Stimulated activated naive CD4-positive, alpha-beta T cell treated with Interleukin-2 at 50 U/mL for 16 hours (primary cell): ENCODE measurements at regions not wholly inside any gene's neighbourhood (a gene's known extent, or its start where the extent isn't known, plus 50 kb on each side); places are given as distances from the start of the nearest gene placed in this dataset.

Experiments used
- DNase-seq: peaks from one replicate; lab custom pipeline; 2025; lab: John Stamatoyannopoulos, UW

DNA sequence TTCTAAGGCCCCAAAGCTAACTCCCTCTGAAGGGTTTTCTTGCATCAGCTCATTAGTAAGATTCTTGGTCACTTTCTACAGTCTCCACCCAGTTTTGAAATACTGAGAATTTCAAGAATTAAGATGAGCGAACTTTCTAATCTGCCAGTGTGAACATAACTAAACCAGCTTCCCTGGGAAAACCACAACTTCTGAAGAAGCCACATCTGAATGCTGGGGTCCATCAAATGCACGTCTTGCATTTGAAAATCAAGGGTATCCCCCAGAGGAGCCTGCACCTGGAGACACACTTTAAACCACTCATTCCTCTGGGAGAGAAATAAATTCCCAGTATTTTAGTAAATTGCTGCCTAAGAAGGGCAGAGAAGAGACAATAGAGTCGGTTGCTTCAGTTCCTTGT is 292.1 kb upstream of the CDH4 start:
- no peak for DNase-seq

DNA sequence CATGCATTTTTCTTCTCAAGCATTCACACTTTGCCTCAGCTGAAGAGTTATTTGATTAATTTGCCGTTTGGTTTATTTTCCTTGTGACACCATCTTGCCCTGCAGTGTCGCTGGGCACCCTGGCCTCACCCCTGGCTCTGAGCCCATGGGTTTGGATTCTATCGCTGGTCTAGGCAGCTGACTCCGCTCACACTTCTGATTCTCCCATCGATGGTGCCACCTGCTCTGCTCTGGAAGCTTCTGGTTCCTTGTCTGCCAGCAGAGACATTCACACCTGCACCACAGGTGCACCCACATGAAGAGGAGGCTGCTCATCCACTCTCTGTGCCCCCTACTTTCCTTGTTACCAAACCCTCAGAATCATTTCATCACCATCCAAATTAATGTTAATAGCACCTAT is 291.6 kb upstream of the CDH4 start:
- DNase-seq, result no peak

DNA sequence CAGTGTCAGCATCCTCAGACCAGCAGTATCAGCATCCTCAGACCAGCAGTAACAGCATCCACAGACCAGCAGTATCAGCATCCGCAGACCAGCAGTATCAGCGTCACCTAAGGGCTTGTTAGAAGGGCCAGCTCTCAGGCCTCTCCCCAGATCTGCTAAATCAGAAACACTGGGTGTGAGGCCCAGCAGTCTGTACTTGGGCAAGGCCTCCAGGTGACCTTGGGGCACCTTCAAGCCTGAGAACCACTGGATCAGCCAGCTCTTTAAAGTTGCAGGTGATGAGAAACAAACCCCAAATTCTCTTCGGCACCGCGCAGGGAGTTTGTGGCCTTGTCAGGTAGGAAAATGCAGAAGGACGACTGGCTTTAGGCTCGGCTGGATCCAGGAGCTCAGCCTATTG is 290.5 kb upstream of the CDH4 start:
- DNase-seq, result no peak

DNA sequence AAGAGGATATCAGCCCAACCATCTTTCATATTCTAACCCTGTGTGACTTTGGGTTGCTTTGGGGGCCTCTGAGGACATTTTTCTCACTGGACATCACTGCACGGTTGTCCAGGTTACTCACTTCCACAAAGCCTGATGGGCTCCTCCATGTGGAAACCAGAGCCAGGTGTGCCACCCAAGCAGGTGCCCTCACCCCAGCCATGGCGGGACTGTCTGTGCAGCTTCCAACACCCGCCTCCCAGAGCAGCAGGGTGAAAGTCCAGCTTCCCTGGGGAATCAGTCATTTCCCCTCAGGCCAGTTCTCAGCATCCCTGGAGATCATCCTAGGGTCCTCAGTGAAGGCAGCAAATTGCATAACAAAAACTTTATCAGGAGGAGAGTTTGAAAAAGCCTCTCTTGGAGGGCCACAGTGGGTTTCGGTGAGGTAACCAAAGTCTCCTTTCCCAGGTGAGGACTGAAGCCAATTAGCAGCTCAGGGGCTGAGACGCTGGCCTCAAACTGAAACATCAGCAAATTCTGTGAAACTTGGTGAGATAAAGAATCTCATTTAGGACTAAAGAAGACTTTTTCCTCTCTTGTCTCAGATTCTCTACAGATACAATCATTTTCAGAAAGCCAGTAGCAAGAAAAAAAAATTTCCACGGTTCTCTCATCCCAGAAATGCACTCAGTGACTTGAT is 289.6 kb upstream of the CDH4 start:
- no peak for DNase-seq

DNA sequence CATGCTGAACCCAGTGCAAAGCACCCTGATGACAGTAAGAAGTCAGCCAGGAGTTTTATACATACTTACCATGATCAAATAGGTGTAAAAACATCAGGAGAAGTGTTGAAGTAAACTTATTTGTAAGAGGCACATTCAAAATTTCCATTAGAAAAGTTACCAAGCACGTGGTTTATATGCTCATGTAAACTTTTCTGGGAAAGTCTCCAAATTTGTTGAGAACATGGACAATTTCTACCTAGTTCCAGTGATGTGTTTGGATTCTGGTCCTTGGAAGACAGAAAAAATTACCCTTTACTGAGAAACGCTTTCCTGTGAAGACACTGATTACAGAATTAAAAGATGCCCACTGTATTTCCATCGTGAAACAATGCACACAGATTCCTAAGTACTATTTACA is 288.9 kb upstream of the CDH4 start:
- no peak for DNase-seq

DNA sequence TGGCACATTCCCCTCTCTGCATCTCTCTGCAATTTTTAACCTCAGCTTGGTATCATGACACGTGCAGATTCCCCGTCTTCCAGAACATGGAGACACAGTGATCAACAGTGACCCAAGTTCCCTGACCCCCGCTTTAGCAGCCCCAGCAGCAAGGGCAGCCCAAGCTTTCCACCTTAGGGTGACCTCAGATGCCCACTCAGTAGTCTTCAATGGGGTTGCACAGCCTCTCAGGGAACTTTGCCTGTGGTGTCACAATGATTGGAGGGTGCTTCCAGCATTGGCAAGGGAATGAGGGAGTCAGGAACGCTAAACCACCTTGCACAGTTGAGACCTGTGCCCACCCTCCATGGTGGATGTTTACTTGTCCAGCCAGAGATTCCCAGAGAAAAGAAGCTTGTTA is 287.1 kb upstream of the CDH4 start:
- no peak for DNase-seq

DNA sequence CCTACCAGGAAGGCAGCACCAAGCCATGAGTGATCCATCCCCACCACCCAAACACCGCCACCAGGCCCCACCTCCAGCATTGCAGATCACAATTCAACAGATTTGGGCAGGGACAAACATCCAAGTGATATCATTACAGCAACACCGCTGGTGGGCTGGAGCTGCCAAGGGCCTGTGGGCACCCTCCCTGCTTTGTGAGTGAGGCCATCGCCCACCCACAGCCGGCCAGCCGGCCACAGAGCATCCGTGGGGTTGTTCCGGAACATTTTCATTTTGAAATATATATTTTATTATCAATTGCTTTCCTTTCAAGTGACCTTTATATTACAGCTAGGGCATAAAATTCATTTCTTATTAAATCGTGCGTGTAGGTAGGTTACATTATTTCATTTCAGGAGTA is 286.0 kb upstream of the CDH4 start:
- no peak for DNase-seq

DNA sequence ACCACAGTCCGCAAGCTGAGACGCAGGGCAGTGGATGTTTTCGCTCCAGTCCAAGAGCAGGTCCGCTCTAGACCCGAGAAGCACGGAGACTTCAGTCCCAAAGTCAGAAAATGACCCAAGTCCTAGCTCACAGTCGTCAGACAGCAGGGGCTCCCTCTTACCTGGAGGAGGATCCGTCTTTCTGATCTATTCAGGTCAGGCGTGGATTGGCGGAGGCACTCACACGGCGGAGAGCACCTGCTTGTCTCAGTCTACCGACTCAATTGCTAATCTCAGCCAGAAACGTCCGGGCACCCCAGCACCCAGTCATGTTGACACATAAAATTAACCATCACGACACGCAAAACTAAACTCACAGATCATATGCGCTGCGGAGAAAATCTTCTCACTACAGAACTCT is 285.3 kb upstream of the CDH4 start:
- no peak for DNase-seq

DNA sequence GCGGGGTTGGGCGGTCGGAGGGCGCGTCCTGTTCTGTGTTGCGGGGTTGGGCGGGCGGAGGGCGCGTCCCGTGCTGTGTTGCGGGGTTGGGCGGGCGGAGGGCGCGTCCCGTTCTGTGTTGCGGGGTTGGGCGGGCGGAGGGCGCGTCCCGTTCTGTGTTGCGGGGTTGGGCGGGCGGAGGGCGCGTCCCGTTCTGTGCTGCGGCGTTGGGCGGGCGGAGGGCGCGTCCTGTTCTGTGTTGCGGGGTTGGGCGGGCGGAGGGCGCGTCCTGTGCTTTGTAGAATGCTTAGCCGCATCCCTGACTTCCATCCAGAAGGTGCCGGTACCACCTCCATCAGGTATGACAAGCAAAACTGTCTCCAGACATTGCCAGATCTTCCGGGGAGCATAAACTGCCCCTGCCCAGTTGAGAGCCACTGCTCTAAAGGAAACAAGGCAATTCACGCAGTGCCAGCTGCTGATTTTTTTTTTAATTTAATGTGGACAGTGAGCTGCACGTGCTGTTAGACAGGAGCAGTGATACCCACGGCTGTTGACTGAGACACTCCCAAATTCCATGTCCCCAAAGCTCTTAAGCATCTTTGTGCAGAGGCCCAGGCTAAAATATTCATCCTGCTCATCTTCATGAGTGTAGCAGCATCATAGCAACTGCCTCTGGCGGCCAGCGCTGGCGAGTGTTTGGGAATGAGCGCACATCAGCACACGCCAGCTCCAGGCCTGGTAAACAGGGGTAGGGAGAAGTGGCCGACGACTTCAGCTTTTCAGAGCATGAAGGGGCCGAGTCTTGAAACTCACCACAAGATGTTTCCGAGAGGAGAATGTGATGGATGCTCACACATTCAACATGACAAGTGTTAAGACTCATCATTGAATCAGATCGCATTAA is 284.4 kb upstream of the CDH4 start:
- DNase-seq, result no peak

DNA sequence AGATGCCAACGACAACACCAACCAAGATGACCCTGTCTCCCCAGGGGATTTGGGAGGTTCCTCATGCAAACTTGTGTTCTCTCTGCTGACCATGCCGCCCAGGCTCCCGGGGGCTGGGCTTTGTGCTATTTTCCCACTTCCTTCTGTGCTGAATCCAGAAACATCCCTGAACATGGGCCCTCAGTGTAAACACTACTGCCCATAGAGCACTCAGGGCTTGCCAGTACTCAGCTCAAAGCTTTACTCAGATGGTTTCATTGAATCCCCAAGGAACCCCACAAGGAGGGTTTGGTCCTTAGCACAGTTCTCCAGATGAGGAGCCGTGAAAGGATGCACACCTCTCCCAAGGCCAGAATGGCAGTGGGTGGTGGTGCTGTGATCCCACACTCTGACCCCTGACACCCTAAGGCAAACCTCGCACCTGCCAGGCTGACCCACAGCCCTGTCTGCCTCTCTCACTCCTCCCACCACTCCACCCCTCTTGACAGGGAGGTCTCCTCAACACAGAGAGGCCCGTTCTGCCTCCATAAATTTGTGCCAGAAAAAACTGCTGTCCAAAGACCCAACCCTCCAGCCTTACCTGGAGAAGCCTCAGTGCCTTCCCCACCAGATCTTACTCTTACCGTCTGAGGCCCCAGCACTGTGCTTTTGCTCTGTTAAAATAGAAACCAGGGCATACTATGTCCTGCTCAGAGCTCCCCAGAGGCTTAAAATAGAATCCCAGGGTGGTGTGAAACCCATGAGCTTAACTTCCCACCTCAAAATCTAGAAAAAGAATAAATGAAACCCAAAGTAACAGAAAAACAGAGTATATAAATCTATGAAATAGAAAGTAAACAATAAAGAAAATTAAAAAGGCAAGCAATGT is 283.0 kb upstream of the CDH4 start:
- no peak for DNase-seq

DNA sequence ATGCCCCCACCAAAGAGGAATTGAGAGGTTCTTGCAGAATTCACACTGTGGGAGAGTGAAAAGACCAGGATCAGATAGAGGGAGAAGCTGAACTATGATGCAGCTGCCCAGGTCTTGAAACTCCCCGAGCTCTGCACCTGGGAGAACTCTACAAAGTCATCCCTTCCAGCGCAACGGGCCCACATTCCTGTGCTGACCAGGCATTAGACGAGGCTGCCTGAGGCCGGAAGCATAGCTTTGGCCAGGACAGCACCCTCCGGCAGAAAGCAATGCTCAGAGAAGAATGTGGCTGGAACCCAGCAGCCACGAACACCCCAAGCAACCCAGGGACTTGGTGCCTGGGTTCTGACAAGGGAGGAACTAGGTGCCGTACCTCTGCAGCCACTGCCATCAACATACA is 281.5 kb upstream of the CDH4 start:
- DNase-seq, result no peak

DNA sequence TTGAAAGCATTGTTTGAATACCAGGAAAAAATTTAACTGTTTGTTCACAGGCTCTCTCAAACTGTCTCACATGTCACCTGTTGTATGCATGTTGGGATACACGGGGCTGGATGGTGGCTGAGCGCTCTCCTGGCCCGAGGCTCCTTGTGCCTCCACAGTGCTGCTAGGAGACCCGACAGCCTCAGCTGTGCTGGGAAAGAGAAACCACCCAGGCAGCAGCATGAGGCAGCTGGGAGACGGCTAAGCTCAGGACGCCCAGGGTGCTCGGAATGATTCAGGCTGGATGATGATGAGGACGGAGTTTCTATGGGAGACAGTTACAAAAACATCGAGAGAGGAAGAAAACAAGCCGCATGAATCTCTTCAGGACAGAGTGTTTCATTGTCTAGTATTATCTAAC is 278.0 kb upstream of the CDH4 start:
- DNase-seq, result no peak

DNA sequence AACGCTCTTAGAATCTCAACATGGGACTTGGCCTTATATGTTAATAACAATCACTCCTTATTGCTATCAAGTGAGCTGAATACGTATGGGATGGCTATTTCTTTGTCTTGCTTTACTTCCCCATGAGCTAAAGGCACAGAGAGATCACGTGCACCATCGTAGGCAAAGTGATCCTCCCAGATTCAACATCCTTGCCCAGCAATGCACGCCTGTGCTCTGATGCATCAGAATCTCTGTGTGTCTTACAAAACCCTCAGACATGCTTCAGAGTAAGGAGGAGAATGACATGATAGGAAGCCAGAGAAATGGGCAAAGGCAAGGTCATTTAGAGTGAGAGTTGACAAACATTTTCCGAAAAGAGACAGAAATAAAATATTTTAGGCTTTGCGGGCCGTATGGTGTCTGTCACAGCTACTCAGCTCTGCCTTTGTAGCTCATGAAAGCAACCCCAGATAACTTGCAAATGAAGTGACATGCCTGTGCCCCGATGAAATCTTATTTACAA is 277.6 kb upstream of the CDH4 start:
- no peak for DNase-seq

DNA sequence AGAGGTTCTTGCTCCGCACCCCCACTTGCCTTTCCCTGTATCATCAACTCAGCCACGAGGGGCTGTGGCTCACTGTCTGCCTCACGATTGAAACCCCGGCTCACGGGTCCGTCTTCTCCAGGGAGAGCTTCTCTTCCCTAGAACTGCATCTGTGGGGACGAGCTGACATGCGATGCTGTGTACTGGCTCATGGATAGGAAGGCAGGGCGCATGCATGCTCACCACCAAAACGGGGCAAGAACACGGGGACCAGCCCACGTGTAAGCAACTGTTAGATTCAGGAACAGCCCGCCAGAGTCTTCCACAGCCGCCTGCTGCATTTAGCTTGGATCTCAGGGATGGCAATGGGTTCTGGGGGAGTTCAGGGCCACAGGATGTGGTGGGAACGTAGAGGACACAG is 275.9 kb upstream of the CDH4 start:
- DNase-seq, result no peak

DNA sequence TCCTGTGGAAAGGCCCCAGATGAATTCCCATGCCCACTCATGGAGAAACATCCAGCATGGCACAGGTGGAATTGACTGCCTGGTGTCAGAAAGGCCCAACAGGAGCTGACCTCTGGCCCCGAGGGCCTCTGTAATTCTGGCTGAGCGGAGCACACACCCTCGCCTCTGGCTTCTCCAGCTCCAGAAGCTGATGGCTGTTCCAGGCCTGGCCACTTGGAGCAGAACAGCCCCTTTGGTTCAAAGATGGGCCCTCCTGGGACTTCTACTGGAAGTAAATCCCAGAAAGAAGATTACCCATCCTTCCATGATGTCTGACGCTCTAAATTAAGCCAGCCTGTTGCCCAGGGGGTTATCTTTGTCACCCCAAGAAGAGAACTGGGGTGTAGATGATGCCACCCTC is 275.1 kb upstream of the CDH4 start:
- DNase-seq, result no peak

DNA sequence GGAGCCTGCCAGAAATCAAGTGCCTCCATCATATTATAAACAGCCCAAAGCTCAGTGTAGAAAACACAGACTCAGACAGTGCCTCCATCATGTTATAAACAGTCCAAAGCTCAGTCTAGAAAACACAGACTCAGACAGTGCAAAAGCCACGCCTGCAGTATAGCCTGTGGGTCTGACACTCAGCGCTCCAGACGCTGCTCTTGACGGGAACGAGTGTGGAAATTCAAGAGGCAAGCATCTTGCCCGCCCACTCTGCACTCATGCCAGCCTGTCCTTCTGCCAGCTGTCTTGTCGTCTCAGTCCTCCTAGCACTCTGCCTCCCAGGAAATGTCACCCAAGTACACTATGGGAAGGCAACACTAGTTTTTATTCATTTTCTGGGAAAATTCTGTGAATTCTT is 274.2 kb upstream of the CDH4 start:
- no peak for DNase-seq

DNA sequence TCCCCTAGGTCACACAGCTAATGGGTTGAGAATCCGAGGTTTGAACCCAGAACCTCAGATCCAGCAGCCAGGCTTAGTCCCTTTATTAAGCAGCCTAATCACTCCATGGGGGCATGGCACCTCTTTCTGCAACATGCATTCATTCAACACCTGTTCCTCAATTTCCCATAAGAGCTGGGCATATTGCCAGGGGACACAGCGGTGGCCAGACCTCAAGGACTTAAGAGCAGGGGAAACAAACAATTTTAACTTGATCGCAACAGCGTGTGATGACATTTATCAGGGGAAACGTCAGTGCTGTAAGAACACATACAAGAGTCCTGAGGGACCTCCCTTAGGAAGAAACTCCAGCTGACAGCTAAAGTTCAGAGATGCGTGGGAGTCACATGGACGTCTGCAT is 267.4 kb upstream of the CDH4 start:
- no peak for DNase-seq

DNA sequence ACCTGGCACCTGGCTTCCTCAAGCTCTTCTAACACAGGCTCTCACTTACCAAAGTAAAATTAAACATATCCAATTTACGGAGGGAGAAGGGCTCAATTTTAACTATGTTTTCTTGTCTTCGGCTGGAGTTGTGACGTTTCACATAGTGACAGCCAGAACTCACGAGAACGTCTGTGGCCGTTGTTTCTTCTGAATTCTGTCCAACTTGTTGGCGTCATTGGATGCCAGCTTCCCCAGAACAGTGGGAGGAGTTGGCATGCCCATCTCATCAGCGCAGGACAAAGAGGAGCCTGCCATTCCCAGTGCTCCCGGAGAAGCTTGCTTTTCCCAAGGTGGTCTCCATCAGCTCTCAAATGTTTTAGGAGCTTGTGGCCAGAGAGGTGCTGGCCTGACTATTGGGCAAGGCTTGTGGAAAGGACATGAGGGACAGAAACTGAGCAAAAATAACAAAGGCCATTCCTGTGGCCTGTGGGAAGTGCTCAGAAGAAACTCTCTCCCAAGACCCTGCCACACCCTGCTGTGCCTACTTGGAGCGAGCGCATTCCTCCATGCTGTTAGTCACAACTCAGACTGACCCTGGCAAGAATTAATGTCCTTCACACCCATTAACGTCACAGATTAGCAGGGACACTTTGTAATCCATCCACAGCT is 265.4 kb upstream of the CDH4 start:
- DNase-seq, result no peak

DNA sequence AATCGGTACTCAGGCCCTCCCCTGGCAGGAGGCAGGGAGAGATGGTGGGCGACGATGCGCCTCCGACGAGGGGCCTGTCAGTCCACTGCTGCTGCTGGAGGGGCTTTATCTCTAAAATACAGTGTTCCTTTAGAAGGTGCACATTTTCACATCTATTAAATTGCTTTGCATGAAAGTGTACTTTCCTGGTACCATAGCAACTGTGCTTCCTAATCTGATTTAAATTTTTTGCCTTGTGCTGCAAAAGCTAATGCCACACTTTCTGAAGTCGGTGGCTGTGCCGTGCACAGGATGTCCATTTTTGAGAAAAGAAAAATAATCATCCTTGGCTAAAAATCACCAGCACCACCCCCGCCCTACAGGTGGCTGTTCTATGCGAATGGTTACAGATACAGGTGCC is 262.0 kb upstream of the CDH4 start:
- DNase-seq, result no peak

DNA sequence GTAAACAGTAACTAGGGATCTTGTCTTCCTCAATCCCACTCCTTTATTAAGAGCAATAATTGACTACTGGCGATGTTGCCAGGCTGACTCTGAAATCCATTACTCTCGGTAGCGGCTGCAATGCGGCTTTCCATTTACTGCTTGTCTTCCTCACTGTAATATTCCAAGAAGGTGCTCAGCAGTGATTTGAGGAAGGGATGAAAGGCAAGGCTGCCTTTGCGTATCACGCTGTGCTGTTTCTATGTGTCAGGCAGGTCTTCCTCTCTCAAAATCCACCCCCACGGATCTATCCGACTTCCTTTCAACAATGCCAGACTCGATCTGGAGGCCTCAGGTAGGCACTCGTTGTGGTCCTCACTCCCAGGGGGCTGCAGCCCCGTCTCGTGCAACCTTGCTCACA is 261.4 kb upstream of the CDH4 start:
- no peak for DNase-seq

DNA sequence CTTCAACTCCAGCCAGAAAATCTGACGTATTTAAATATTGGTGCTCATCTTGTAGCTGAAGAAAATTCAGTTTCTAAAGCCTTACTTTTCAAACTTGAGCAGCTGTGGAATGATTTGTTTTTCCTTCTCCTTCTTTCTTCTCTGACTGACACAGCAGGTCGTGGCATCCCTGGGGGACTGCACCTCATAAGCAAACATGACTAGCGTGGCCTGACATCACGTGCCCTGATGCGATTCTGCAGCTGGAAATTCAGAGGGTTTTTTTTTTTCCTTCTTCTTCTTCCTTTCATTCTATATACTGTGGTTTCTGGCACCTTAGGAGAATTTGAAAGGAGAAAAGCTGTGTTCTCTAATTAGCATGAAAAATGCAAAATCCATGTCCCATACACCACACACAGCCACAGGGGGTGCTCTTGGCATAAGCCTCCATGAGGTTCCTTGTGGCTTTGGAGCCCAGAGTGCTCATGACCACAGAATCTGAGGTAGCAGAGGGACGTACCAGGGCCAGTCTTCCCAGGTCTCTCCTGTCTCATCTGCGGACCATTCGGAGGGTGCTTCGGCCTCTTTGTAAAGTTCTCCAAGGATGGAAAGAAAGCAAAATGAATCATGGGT is 258.5 kb upstream of the CDH4 start:
- DNase-seq, result no peak

DNA sequence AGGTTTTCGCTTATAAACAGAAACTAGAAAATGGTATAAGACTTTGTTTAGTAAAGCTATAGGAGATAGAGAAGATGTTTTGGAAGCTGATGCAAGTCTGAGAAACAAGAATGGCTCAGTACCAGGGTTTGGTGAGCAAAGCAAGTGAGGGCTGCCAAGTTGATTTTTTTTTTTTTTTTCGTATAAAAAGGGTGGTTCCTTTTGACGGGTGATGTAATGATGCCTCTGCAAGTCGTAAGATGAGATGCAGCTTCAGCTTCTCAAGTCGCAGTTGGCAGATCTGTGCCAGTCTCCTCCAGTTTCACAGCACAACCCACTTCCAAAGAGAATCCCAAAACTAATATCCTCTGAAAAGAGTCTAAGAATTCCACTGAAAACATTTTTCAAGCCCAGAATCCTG is 252.8 kb upstream of the CDH4 start:
- no peak for DNase-seq
